ENCODE measurements at regions not wholly inside any gene's neighbourhood (a gene's known extent, or its start where the extent isn't known, plus 50 kb on each side); places are given as distances from the start of the nearest gene placed in this dataset.

DNA sequence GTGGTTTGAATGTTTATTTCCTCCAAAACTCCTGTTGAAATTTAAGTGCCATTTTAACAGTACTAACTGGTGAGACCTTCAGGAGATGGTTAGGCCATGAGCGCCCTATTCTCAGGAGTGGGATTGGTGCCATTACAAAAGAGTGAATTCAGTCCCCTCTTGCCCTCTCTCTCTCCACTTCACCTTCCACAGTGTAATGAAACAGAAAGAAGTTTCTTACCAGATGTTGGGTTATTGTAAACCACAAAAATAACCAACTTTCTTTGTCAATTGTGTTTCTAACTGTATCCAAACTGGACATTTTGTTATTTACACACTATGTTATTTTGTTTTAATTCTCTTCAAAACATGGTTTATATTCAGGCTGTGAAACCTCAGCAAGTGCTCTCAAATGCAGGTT is 1734.3 kb downstream of the PCDH7 start:
- no TSS peak for BruUV-seq (replicated peaks)
- intact Hi-C loops (cut with micrococcal nuclease; ENCODE audit: unreplicated experiment): no loop called here
- Histone ChIP-seq H3K9me3 (ENCODE audit: low read depth, low read length, poor library complexity, severe bottlenecking) (no peaks in the 10 kb centered on the region), H3K27me3 (replicated peaks; ENCODE audit: insufficient read depth, low read depth, low read length, poor library complexity) (no peaks in the 10 kb centered on the region), H3K4me3 (ENCODE audit: low read depth, low read length, poor library complexity, severe bottlenecking) (no peak overlapping the region), H3K4me1 (ENCODE audit: insufficient read depth, low read length, poor library complexity, severe bottlenecking) (no peaks in the 10 kb centered on the region), H3K36me3 (ENCODE audit: insufficient read depth, low read length, poor library complexity, severe bottlenecking) (no peaks in the 10 kb centered on the region), H3K27ac (ENCODE audit: low read depth, low read length, poor library complexity, severe bottlenecking) (no peak overlapping the region)
- POLR2A ChIA-PET (ENCODE audit: low non-redundant PET): no interaction called here
- no peak for DNase-seq (ENCODE audit: low spot score)
- TF ChIP-seq EZH2 (IDR thresholded peaks at IDR 0.05; ENCODE audit: borderline replicate concordance, low read depth, low read length, poor library complexity, severe bottlenecking) (no peak), CTCF (conservative IDR thresholded peaks at IDR 0.05; ENCODE audit: low read depth, low read length) (no peak)
- CTCF ChIA-PET: no interaction called here

DNA sequence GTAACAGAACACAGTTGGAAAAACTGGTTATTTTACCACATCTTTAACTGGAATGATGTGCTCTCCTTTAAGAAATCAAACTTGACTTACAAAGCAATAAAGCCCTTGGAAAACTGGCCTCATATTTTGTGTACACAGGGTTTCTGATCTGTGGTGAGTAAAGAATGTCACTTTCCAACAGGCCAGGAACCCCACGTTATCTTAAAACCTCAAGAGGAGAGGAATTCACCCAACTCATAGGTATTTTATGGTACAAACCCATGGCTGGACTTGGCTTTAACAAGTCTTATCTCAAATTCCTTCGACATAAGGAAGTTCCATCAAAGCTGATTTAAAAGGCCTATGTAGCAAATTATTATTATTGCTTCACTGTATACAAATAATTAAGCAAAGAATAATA is 1735.1 kb downstream of the PCDH7 start:
- Histone ChIP-seq H3K27me3 (replicated peaks; ENCODE audit: insufficient read depth, low read depth, low read length, poor library complexity) (no peaks in the 10 kb centered on the region), H3K36me3 (ENCODE audit: insufficient read depth, low read length, poor library complexity, severe bottlenecking) (no peaks in the 10 kb centered on the region), H3K27ac (ENCODE audit: low read depth, low read length, poor library complexity, severe bottlenecking) (no peak overlapping the region), H3K4me1 (ENCODE audit: insufficient read depth, low read length, poor library complexity, severe bottlenecking) (no peaks in the 10 kb centered on the region), H3K9me3 (ENCODE audit: low read depth, low read length, poor library complexity, severe bottlenecking) (no peaks in the 10 kb centered on the region), H3K4me3 (ENCODE audit: low read depth, low read length, poor library complexity, severe bottlenecking) (no peak overlapping the region)
- intact Hi-C loops (cut with micrococcal nuclease; ENCODE audit: unreplicated experiment): no loop called here
- TF ChIP-seq CTCF (conservative IDR thresholded peaks at IDR 0.05; ENCODE audit: low read depth, low read length): no peak
- no peak for TF ChIP-seq EZH2 (IDR thresholded peaks at IDR 0.05; ENCODE audit: borderline replicate concordance, low read depth, low read length, poor library complexity, severe bottlenecking)
- DNase-seq (ENCODE audit: low spot score): no peak
- no TSS peak for BruUV-seq (replicated peaks)
- POLR2A ChIA-PET (ENCODE audit: low non-redundant PET): no interaction called here
- CTCF ChIA-PET: no interaction called here

GRCh38 chr4:32460972-32461371 is 1740.8 kb downstream of the PCDH7 start:
- no peak for DNase-seq (ENCODE audit: low spot score)
- Histone ChIP-seq H3K27ac (ENCODE audit: low read depth, low read length, poor library complexity, severe bottlenecking) (no peak overlapping the region), H3K36me3 (ENCODE audit: insufficient read depth, low read length, poor library complexity, severe bottlenecking) (no peaks in the 10 kb centered on the region), H3K4me3 (ENCODE audit: low read depth, low read length, poor library complexity, severe bottlenecking) (no peak overlapping the region), H3K27me3 (replicated peaks; ENCODE audit: insufficient read depth, low read depth, low read length, poor library complexity) (no peaks in the 10 kb centered on the region), H3K9me3 (ENCODE audit: low read depth, low read length, poor library complexity, severe bottlenecking) (no peaks in the 10 kb centered on the region), H3K4me1 (ENCODE audit: insufficient read depth, low read length, poor library complexity, severe bottlenecking) (no peaks in the 10 kb centered on the region)
- no TSS peak for BruUV-seq (replicated peaks)
- POLR2A ChIA-PET (ENCODE audit: low non-redundant PET): interaction anchor here (0.7 kb wide), 1 partner anchor 9 kb away, joined by 3 read pairs; no protein-coding TSS in a partner anchor
- intact Hi-C loops (cut with micrococcal nuclease; ENCODE audit: unreplicated experiment): no loop called here
- CTCF ChIA-PET: no interaction called here
- TF ChIP-seq EZH2 (IDR thresholded peaks at IDR 0.05; ENCODE audit: borderline replicate concordance, low read depth, low read length, poor library complexity, severe bottlenecking) (no peak), CTCF (conservative IDR thresholded peaks at IDR 0.05; ENCODE audit: low read depth, low read length) (no peak)
